ENCODE measurements at regions not wholly inside any gene's neighbourhood (a gene's known extent, or its start where the extent isn't known, plus 50 kb on each side); places are given as distances from the start of the nearest gene placed in this dataset.

- no peak for DNase-seq (ENCODE audit: extremely low read depth, low read depth, low spot score)
These were observed 61.5 kb upstream of the WLS start for GRCh38 chr1:68293609-68294366.

DNA sequence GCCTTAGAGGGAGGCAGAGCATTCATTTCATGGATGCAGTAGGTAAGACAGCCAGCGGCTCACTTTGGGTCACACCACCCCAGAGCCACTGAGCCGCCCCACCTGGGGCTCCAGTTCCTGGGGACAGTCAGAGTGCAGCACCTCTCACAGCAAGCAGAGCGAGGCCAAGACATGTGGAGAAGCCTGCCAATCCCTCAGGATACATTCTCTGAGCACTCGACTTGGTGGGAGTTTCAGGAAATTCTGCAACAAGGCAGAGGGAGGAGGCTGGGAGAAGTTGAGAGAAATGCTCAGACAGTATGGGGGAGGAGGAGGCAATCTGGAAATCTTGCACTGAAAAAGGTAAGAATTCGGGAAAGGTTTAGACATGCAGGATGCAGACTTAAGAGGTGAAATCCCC lies 60.8 kb upstream of the WLS start:
- DNase-seq (ENCODE audit: extremely low read depth, low read depth, low spot score), result no peak

GRCh38 chr1:68291688-68292384 lies 59.5 kb upstream of the WLS start:
- no peak for DNase-seq (ENCODE audit: extremely low read depth, low read depth, low spot score)

GRCh38 chr1:68287241-68287640 lies 54.9 kb upstream of the WLS start:
- DNase-seq (ENCODE audit: extremely low read depth, low read depth, low spot score), result no peak

- DNase-seq (ENCODE audit: extremely low read depth, low read depth, low spot score), result no peak
These were observed 52.7 kb upstream of the WLS start for GRCh38 chr1:68285046-68285445.

DNA sequence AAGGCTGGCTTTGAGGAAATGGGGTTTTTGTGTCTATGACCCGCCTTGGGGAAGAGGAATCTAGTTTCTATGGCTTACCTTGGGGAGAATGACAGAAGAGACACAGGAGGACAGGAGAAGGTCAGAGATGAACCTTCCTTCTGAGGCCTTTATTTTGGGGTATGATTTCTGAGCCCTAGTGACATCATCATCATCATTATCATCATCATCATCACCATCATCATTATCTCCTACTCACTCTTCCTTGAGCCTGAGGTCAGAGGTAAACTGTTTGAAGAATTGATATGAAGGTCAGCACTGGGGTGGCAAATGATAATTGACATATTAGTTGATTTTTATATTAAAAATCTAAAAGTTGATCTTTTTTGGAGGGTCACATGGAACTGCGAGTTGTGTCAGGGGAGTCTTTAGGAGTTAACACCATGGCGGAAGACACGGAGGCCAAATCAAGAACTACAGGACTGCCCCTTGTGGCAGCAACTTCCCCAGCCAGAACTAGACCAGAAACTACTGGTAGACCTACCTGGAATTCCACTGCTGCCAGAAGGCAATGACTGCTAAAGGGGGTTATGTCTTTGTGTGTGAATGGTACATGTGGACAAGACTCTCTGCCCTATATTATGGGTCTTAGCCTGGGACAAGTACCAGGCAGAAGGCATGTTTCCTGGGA lies 49.8 kb upstream of the WLS start:
- no peak for DNase-seq (ENCODE audit: extremely low read depth, low read depth, low spot score)
